ENCODE measurements at regions not wholly inside any gene's neighbourhood (a gene's known extent, or its start where the extent isn't known, plus 50 kb on each side); places are given as distances from the start of the nearest gene placed in this dataset.

GRCh38 chr13:109840201-109840892, 54.0 kb upstream of the IRS2 start:
- no peaks in the 10 kb centered on the region for H3K27me3 ChIP-seq (ENCODE audit: control insufficient read depth in 1 of 2, insufficient read depth in 2 of 2, low read length in 2 of 2)
- H3K4me3 ChIP-seq (ENCODE audit: low read depth in 1 of 2, low read length in 2 of 2), result no peak overlapping the region
- H3K9me3 ChIP-seq (ENCODE audit: low read length), result no peaks in the 10 kb centered on the region
- no peak overlapping the region for H3K9ac ChIP-seq (ENCODE audit: low read length)
- H3K27ac ChIP-seq (ENCODE audit: low read depth, low read length), result no peak overlapping the region
- peaks cover 9% of the 10 kb centered on the region for H3K4me1 ChIP-seq (ENCODE audit: insufficient read depth, low read length)
- H3K36me3 ChIP-seq (ENCODE audit: insufficient read depth, low read length), result no peaks in the 10 kb centered on the region

- no peak overlapping the region for H3K9ac ChIP-seq (ENCODE audit: low read length)
- no peaks in the 10 kb centered on the region for H3K9me3 ChIP-seq (ENCODE audit: low read length)
- H3K27ac ChIP-seq (ENCODE audit: low read depth, low read length), result no peak overlapping the region
Measured at GRCh38 chr13:109836629-109837607, 50.5 kb upstream of the IRS2 start.

More at GRCh38 chr13:109836629-109837607, 50.5 kb upstream of the IRS2 start:
- no peaks in the 10 kb centered on the region for H3K4me1 ChIP-seq (ENCODE audit: insufficient read depth, low read length)
- no peak overlapping the region for H3K4me3 ChIP-seq (ENCODE audit: low read depth in 1 of 2, low read length in 2 of 2)
- H3K27me3 ChIP-seq (ENCODE audit: control insufficient read depth in 1 of 2, insufficient read depth in 2 of 2, low read length in 2 of 2), result no peaks in the 10 kb centered on the region
- no peaks in the 10 kb centered on the region for H3K36me3 ChIP-seq (ENCODE audit: insufficient read depth, low read length)
